ENCODE measurements at regions not wholly inside any gene's neighbourhood (a gene's known extent, or its start where the extent isn't known, plus 50 kb on each side); places are given as distances from the start of the nearest gene placed in this dataset.
"Not testable (repeated sequence)": the region's sequence is repeated elsewhere in the genome, so short reads cannot be mapped to it uniquely, and the experiment has no call there.

- DNase-seq: no peak
These were observed 530.5 kb downstream of the NTRK2 start for GRCh38 chr9:85199866-85200495.

DNA sequence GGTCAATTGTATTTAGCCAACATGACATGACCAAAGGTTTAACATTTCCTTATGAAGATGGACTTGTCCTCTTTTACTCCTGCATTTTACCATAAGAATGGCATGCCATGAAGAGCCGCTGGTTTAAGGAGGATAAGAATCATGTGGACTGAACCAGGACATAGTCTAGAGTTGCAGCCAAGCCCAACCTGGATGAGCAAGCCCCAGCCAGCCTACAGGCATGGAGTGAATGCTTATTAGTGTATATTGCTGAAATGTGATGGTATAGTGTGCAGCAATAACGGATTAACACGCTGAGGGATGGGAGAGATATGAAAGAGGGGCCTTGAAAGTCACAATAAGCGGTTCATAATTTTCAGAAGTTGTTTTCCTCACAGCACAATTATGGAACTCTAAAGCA lies 523.2 kb downstream of the NTRK2 start:
- DNase-seq: no peak

DNA sequence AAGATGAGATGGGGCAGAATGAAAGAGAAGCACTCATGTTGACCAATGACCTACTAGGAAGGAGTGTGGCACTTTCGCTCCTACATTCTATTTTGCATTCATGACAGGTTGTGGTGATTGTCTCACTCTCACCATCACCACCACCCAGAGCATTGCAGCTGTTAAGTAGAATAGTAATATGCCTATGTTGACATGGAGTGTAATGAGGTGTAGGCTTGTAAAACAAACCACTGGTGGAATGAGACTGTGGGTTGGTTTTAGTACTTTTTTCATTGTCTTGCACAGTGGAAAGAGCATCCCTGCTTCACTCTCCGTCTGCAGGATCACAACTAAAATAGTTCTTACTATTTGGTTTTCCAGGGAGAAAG lies 516.7 kb downstream of the NTRK2 start:
- no peak for DNase-seq

DNA sequence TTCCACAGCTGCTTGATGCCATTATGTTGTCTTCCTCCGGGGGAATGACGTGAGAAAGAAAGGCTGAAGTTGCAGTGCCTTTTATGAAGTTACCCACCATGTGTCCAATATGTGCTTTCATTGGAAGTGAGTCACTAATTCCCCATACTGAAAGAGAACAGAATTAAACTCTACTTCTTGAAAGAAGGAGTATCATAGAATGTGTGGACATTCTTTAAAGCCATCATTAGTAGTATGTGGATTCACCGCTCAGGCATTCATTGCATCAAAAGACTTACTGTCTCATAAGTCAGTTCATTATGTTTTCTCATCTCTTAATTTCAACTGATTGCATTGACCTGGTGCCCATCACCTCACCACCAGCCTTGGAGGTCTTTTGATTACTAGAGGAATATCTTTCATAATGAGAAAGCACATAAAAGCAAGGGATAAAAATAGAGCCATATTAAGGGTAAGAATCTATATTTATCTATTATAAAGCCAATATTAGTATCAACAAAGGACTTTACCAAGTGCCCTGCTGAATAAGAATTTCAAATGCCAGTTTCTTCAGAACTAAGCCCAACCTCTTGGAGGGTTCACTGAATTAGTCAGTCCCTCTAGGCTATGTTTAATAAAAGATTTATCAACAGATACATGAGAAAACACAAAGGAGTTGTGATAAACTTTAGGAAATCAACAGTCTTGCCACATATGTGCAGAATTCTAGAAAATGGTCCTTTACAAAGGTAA lies 516.1 kb downstream of the NTRK2 start:
- DNase-seq: no peak

- no peak for DNase-seq
These were observed 512.9 kb downstream of the NTRK2 start for GRCh38 chr9:85182383-85182782.

DNA sequence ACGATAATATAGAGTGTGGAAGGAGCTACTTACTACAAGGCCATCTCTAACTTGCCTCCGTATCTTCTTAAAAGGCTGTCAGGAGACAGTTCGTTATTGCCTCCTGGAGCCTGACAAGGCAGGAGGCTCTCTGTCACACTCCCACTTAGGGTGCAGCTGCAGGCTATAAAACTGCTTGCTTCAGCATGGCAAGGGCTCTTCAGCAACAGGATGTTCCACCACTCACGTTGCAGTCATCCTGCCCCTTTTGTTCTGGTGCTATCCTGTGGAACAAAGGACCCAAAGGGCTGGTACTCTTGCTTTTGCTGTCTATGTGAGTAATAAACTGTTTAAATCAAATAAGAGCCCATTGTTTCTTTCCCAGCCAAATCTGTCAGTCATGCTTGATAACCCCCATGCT lies 508.9 kb downstream of the NTRK2 start:
- DNase-seq: no peak

DNA sequence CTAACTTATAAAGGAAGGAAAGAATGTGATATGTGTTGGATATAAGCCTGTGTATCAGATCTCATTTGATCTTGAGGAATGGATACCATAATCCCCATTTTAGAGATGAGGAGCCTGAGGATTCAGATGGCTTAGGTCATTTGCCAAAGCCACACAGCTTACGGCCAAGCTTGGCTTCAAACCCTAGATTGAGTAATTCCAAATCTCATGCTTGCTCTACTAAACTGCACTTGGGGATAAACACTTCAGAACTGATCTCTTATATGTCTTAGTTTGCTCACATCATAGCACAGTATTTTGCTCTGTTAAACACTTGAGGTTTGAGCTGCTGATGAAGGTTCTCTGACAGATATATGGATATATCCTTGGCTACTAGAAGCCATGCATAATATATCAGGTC lies 504.4 kb downstream of the NTRK2 start:
- no peak for DNase-seq

DNA sequence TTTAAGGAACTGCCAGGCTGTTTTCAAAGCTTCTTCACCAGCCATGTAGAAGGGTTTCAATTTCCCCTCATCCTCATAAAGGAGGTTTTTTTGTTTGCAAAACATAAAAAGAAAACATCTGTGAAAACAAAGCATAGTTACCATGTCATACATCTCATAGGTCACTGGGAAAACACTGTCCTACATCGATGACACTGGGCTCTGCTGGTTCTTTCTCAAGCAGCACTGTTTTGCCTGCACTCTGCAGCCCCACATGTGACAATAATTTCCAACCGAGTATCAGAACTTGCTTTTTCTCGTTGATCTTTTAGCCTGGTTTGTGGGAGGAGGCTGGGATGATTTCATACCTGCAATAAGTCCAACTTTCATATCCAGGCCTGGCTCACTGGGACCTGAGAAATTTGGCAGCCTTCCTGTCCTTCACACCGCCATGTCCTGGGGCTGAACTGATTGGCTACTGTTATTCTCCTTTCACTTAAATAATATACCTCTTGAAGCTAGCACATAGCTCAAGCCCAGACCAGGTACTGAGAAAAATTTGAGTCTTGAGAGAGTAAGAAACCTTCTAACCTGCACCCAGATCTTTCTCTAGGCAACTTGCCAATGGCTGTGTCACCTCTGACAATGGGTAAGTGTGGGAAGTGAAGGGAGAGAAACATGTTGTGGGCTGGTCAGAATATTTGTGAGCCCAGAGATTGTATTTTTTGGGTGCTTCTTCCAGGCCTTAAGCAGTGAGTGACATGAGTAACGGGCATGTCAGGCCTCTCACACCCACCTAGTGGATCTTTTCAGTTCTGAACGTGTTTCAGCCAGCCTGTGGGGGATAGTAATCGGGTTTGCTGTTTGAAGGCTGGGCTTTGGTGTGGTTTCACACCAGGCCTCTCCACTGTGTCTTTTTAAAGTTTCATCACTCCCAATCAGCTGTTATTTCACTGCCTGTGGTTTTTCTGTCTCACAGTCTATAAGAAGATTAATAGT lies 502.8 kb downstream of the NTRK2 start:
- DNase-seq: no peak

DNA sequence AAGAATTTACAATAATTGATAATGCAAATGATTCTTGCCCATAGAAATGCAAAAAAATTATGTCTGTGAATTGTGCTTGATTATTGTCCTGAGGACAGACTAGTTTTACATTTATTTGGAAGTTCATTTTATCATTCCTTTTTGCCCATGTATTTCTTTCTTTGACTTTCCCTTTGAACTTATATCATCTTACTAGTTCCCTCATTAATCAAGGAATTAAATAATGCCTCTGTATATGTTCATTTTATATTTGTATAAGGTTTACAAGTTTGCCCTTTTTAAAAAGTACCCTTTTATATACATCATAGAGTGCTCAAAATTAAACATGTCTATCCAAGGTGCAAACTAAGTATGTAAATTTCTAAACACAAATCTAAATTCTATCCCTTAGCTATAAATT lies 501.6 kb downstream of the NTRK2 start:
- DNase-seq: no peak

DNA sequence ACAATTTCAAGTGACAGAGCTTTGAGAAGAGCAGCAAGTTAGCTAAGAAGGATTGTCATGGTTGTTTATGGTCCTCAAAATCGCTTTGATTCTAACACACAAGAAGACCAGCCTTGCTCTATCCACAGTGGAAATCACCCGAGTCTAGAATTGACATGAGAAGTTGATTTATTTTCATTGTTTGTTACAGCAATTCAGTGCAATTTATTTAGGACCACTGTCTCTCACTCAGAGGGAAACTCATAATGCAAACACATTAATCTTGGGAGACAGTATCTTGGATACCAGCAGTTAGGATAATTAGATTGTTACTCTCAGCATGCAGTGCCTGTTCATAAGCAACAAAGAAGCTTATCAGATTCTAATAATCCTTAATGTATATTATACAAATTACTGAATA lies 498.9 kb downstream of the NTRK2 start:
- no peak for DNase-seq

DNA sequence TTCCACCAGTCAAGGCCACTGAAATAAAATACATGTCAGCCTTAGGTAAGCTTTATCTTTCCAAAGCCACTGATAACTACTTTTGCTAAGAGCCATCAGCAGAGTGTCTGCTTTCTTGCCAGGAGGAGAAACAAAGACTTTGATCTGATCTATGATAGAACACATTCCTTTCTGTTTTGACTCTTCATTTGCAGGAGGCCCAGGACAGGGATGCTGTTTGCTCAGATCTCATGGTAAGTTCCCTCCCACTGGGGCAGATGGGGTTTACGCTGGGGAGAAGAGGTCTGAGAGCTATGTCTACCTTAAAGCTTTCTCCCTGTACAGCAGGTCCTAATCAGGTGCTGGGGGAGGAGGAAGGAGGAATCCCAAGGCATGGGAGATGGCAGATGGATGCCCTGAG lies 497.6 kb downstream of the NTRK2 start:
- DNase-seq: no peak

DNA sequence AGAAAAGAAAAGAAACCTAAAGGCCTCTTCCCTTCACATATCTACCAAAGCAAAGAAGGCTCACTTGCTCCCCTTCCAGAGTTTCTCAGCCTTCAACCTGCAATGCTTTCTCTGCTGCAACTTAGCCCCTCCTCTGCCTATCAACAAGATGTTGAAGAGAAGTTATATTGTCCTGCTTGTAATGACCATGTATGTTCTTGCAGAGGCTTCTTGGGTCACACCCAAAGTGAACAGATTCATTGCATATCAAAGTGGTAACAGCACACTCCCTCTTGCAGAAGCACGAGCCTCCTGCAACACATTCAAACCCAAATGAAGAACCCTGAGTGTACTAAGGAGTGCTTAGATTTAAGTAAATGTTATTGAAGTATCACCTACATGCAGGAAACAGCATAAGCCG lies 494.3 kb downstream of the NTRK2 start:
- DNase-seq: no peak

DNA sequence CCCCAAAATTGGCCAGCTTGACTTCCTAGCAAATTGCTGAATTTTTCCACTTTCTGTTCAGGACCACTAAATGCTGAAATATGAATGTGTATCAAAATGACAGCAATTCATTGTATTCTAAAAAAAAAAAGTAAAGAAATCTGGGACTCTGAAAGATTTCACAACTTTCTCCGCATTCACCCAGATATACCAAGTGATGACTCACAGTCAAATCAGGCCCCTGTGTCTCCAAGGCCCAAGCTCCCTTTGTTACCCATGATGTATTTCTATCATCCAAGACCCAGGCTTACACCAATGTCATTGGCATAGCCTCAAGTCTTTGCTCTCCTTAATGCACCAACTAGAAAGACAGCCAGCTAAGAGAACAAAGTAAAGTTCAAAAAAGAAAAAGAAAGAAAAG lies 493.9 kb downstream of the NTRK2 start:
- no peak for DNase-seq

DNA sequence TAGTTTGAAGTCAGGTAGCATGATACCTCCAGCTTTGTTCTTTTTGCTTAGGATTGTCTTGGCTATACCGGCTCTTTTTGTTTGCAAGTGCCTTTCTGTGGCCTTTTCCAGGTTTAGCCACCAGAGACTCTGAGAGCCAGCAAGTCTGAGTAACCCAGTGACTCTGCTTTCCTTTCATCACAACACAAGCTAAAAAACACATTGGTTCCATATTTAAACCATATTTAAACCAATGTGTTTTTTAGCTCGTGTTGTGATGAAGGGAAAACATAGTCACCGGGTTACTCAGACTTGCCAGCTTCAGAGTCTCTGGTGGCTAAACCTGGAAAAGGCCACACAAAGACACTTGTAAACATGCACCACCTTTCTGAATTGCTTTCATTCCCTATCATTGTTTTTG lies 493.3 kb downstream of the NTRK2 start:
- no peak for DNase-seq

DNA sequence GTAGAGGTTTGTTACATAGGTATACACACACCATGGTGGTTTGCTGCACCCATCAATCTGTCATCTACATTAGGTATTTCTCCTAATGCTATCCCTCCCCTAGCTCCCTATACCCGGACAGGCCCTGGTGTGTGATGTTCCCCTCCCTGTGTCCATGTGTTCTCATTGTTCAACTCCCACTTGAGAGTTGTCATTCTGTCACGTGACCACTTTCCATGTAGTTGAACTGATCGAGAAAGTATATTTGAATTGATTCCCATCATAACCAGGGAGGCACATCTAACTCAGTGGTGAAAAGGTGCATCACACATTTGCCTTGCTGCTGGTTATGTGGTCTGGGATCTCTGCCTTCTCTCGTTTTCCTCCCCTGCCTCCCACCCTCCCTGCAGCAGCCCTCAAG lies 491.4 kb downstream of the NTRK2 start:
- DNase-seq: not testable (repeated sequence)

GRCh38 chr9:85158512-85158911 lies 489.0 kb downstream of the NTRK2 start:
- DNase-seq: no peak

- no peak for DNase-seq
These were observed 488.2 kb downstream of the NTRK2 start for GRCh38 chr9:85157772-85158171.

DNA sequence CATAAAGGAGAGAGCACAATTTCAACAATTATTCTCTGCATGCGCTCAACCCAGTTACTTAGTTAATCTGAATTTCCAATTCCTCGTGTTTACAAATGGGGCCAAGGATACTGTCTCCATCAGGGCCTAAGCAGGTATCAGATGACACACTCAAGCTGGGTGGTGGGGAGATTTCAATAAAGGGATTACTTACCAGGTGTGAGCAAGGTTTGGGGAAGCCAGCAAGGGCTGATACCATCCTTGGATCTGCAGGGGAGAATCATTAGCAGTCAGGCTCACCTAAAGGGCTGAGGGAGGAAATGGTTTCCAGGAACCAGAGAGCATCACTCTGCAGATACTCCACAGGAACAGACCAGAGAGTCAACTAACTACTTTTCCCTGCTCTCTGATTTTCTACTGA lies 487.1 kb downstream of the NTRK2 start:
- no peak for DNase-seq

GRCh38 chr9:85155352-85155751 lies 485.8 kb downstream of the NTRK2 start:
- no peak for DNase-seq

DNA sequence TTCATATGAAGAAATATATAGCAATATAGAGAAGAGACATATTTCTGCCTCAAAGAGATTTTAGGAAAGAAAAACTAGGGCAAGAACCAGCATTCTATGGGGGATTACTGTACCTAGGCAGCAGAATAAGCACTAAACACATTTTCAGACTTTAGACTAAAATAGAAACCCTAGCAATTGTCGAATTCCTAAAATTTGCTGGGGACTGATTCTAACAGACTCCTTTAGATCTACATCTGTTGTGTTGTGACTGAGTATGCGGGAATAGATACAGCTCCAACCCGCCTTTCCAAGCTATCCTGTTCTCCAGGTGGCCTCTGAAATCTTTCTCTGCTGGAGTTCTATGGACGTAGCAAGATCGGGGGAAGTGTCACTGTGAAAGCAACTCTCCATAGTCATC lies 482.2 kb downstream of the NTRK2 start:
- no peak for DNase-seq

DNA sequence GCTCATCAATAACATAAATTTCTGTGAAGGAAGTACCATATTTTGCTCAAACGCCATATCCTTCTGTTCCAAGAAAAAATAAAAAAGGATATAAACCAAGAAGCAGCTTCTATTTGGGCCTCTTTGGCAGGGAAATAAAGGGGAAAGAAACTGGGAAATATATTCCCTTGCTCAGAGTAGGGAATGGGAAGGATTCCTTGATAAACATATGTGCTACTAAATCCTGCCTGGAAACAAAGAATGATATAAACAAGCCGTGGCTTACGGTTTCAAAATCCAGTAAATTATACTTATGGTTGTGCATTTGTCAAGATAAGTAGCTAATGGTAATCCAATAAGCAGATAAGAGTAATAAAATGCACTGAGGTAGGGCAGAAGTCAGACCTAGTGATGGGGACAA lies 481.6 kb downstream of the NTRK2 start:
- no peak for DNase-seq

DNA sequence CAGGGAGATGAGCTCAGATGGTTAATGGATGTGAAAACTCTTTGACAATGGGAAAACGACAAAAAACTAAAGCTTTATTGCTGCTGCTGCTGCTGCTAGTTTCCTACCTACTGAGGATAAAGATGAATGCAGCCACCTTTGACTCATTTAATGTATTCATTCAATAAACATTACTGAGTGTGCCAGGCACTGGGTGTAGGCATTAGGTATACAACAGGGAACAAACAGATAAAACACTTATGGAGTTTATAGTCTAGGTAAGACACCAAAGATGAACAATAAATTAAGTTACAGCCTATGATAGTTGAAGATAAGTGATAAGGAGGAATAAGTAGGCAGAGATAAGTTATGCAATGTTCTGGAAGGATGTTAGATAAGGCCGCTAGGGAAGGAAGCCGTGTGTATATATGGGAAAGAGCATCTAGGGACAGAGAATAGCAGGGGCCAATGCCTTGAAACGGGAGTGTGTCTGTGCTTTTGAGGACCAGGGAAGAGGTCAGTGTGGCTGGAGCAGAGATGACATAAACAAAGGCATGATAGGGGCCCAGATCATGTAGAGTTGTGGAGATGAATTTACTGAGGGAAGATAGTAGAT lies 477.6 kb downstream of the NTRK2 start:
- DNase-seq: no peak

DNA sequence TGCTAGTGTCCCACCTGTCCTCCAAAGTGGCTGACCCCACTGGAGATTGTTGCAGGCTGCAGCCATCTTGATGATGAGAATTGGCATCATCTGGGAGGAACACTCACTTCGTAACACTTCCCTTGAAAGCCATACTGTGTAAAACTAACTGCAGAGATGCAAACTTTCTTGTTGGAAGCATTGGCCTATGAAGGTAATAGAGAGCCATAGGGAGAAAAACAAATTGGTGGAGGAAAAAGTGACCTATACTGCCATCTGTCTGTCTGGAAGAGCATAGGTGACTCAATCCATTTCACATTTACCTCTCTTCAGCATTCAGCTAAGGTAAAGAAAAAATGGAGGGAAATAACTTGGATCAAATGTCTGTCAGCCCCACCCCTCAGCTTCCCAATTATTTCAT lies 473.4 kb downstream of the NTRK2 start:
- no peak for DNase-seq

Measured in CD4-positive, alpha-beta T cell treated with Interleukin-6 for 4 hours (primary cell).